ENCODE measurements at regions not wholly inside any gene's neighbourhood (a gene's known extent, or its start where the extent isn't known, plus 50 kb on each side); places are given as distances from the start of the nearest gene placed in this dataset.

DNA sequence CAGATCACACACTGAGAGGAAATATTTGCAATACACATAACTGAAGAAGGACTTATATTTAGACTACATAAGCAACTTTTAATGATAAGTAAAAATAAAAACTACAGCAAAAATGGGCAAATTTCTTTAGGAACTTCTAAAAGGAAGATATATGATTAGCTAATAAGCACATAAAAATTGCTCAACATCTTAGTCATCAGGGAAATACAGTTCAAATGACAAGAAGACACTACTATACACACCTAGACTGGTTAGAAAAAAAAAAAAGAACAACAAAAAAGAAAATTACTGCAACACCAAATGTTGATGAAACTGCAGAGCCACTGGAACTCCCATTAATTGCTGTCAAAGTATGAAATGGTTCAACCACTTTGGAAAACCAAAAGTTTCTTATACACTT is 1247.5 kb upstream of the ACVR2A start:
- H2BK20ac ChIP-seq (ENCODE audit: low read depth, low read length, poor library complexity, severe bottlenecking) = no peak overlapping the region
- Mint-ChIP-seq H3K27me3 (ENCODE audit: low read depth) (no peaks in the 10 kb centered on the region), H3K9me3 (peaks cover 3 to 5% of the 10 kb centered on the region in 2 experiments; a peak in 4 of 5 replicates), H3K4me1 (peaks cover 3% of the 10 kb centered on the region in 2 experiments; a peak in 3 of 4 replicates), H3K36me3 (ENCODE audit: insufficient read depth in 1 of 3, low read depth in 3 of 3) (peaks cover 0 to 7% (median 6%) of the 10 kb centered on the region in 3 experiments; a peak in 5 of 7 replicates), H3K27ac (no peak overlapping the region), H3K4me3 (no peak overlapping the region)
- no peak overlapping the region for H2AK5ac ChIP-seq (ENCODE audit: insufficient read length, low read length)
- H4K20me1 ChIP-seq (ENCODE audit: control insufficient read depth, insufficient read depth, insufficient read length) = no peaks in the 10 kb centered on the region
- H3K27ac ChIP-seq (ENCODE audit: insufficient read length, low read depth, low read length) = no peak overlapping the region
- no peak for DNase-seq
- H3K23me2 ChIP-seq (ENCODE audit: insufficient read length, low read depth, low read length, poor library complexity, severe bottlenecking) = no peaks in the 10 kb centered on the region
- no peak overlapping the region for H3K14ac ChIP-seq (ENCODE audit: insufficient read depth, low read length)
- no peak overlapping the region for H2BK5ac ChIP-seq (ENCODE audit: insufficient read length, low read length)
- no peak overlapping the region for H3K4me2 ChIP-seq (ENCODE audit: insufficient read depth, insufficient read length, low read length)
- no peak overlapping the region for H2BK120ac ChIP-seq (ENCODE audit: low read depth, low read length, poor library complexity, severe bottlenecking)
- no peak overlapping the region for H2BK15ac ChIP-seq (ENCODE audit: low read depth, low read length)
- no peak overlapping the region for H3K9ac ChIP-seq (ENCODE audit: extremely low read depth, insufficient read length, low read length)
- H3T11ph ChIP-seq (ENCODE audit: low read length) = no peak overlapping the region
- no peak overlapping the region for H3K56ac ChIP-seq (ENCODE audit: insufficient read length, low read depth, low read length)
- H2BK12ac ChIP-seq (ENCODE audit: insufficient read length, low read depth, low read length) = no peak overlapping the region
- TF ChIP-seq, protein P1, sequence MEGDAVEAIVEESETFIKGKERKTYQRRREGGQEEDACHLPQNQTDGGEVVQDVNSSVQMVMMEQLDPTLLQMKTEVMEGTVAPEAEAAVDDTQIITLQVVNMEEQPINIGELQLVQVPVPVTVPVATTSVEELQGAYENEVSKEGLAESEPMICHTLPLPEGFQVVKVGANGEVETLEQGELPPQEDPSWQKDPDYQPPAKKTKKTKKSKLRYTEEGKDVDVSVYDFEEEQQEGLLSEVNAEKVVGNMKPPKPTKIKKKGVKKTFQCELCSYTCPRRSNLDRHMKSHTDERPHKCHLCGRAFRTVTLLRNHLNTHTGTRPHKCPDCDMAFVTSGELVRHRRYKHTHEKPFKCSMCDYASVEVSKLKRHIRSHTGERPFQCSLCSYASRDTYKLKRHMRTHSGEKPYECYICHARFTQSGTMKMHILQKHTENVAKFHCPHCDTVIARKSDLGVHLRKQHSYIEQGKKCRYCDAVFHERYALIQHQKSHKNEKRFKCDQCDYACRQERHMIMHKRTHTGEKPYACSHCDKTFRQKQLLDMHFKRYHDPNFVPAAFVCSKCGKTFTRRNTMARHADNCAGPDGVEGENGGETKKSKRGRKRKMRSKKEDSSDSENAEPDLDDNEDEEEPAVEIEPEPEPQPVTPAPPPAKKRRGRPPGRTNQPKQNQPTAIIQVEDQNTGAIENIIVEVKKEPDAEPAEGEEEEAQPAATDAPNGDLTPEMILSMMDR (conservative IDR thresholded peaks at IDR 0.05) = no peak
- no peaks in the 10 kb centered on the region for H3K79me2 ChIP-seq (ENCODE audit: insufficient read depth, low read length)
- H4K91ac ChIP-seq (ENCODE audit: insufficient read length, low read depth, low read length) = no peak overlapping the region
- no peaks in the 10 kb centered on the region for H3K27me3 ChIP-seq (ENCODE audit: insufficient read depth, low read length)
- H4K8ac ChIP-seq (replicated peaks; ENCODE audit: insufficient read length, low read depth, low read length) = no peak overlapping the region
- no peak overlapping the region for H3K4ac ChIP-seq (ENCODE audit: low read depth, low read length)
- H3K4me1 ChIP-seq (ENCODE audit: insufficient read depth, low read length) = no peaks in the 10 kb centered on the region
- H2AFZ ChIP-seq (ENCODE audit: low read length) = no peak overlapping the region
- no peak overlapping the region for H4K5ac ChIP-seq (ENCODE audit: insufficient read length, low read depth, low read length)
- H3K9me3 ChIP-seq (ENCODE audit: control insufficient read depth, low read depth, low read length) = no peaks in the 10 kb centered on the region
- H3K79me1 ChIP-seq (ENCODE audit: insufficient read depth, low read depth, low read length, poor library complexity, severe bottlenecking) = no peaks in the 10 kb centered on the region
- no peak overlapping the region for H3K18ac ChIP-seq (ENCODE audit: insufficient read length, low read depth, low read length)
- H3K23ac ChIP-seq (ENCODE audit: insufficient read length, low read depth, low read length) = no peak overlapping the region
